Posterior vena cava (tissue), 2 donors: ENCODE measurements at regions not wholly inside any gene's neighbourhood (a gene's known extent, or its start where the extent isn't known, plus 50 kb on each side); places are given as distances from the start of the nearest gene placed in this dataset.

ENCODE experiments used
- DNase-seq: peaks from one replicate; pipeline ENCODE4 v3.0.0-alpha.2; 2020; ENCODE audit warnings: low spot score
- intact Hi-C, 2 donors: fragments of 100-400 bp; cut with DNase I; formaldehyde crosslinking; loops; one replicate each; pipeline versions ENCODE4 v1.14.1 to v1.14.2; 2022 to 2023
- donor health status: DM: yes; HTN: yes; CAD: no.
- donor health status: DM: yes; HTN: yes; CAD: no.

- DNase-seq: no peak
- intact Hi-C loops: no loop called here
Observed at GRCh38 chr18:55821219-55821618, 233.2 kb upstream of the TCF4 start.

- intact Hi-C loops: no loop called here
- no peak for DNase-seq
Observed at GRCh38 chr18:55819448-55819847, 231.5 kb upstream of the TCF4 start.

GRCh38 chr18:55818284-55818683 is 230.3 kb upstream of the TCF4 start:
- intact Hi-C loops: no loop called here
- no peak for DNase-seq

GRCh38 chr18:55811925-55812324 is 223.9 kb upstream of the TCF4 start:
- intact Hi-C loops: no loop called here
- no peak for DNase-seq

GRCh38 chr18:55805666-55806065 is 217.7 kb upstream of the TCF4 start:
- DNase-seq: no peak
- intact Hi-C loops: no loop called here

- no peak for DNase-seq
- intact Hi-C loops: no loop called here
Observed at GRCh38 chr18:55795101-55795669, 207.2 kb upstream of the TCF4 start.

GRCh38 chr18:55794288-55795052 is 206.5 kb upstream of the TCF4 start:
- intact Hi-C loops: no loop called here
- DNase-seq: no peak

GRCh38 chr18:55790296-55790695 is 202.3 kb upstream of the TCF4 start:
- intact Hi-C loops: no loop called here
- no peak for DNase-seq

- intact Hi-C loops: no loop called here
- DNase-seq: no peak
Observed at GRCh38 chr18:55787536-55788073, 199.6 kb upstream of the TCF4 start.

- DNase-seq: no peak
- intact Hi-C loops: no loop called here
Observed at GRCh38 chr18:55786651-55787272, 198.8 kb upstream of the TCF4 start.

GRCh38 chr18:55783921-55784320 is 195.9 kb upstream of the TCF4 start:
- intact Hi-C loops: no loop called here
- no peak for DNase-seq

- intact Hi-C loops: no loop called here
- DNase-seq: no peak
Observed at GRCh38 chr18:55781481-55781957, 193.5 kb upstream of the TCF4 start.

- DNase-seq: no peak
- intact Hi-C loops: no loop called here
Observed at GRCh38 chr18:55780586-55781071, 192.6 kb upstream of the TCF4 start.

- DNase-seq: peak; percentile 83
- intact Hi-C loops: no loop called here
Observed at GRCh38 chr18:55779691-55780585, 191.9 kb upstream of the TCF4 start.

GRCh38 chr18:55778788-55779690 is 191.0 kb upstream of the TCF4 start:
- intact Hi-C loops: no loop called here
- no peak for DNase-seq

- intact Hi-C loops: no loop called here
- DNase-seq: no peak
Observed at GRCh38 chr18:55777666-55778304, 189.8 kb upstream of the TCF4 start.

- DNase-seq: no peak
- intact Hi-C loops: no loop called here
Observed at GRCh38 chr18:55775972-55776371, 188.0 kb upstream of the TCF4 start.

- intact Hi-C loops: no loop called here
- no peak for DNase-seq
Observed at GRCh38 chr18:55774505-55774904, 186.5 kb upstream of the TCF4 start.
